ENCODE measurements at regions not wholly inside any gene's neighbourhood (a gene's known extent, or its start where the extent isn't known, plus 50 kb on each side); places are given as distances from the start of the nearest gene placed in this dataset.

DNA sequence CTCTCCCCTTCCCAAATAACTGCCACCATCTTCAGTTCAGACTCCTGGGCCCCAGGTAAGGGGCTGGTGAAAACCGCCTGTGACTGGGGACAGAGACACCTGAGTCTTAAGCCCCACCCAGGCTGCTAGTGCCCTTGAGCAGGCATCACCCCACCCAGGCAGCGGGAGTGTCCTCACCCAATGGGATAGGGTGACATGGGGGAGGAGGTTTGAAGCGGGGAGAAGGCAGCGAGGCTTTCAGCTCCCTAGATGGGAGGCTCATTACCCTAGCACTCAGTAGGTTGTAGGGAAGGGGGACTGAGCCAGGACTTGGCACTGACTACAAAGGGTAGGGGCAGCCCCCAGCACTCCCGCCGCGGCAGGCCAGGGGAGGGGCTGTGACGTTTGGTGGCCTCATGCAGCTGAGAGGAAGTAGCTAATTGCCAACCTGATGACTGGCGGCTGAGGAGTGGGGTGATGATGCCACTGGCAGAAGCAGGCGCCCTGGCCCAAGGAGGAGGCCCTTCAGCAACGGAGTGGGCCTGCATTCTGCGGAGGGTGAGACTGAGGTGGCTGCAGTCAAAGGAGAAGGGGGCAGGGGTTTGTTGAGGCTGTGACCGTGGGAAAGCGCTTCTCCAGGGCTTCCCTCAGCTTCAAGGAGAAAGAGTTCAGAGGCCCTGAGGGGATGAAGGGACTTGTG is 126.9 kb downstream of the MRPL14 start:
- TF ChIP-seq, protein P1, sequence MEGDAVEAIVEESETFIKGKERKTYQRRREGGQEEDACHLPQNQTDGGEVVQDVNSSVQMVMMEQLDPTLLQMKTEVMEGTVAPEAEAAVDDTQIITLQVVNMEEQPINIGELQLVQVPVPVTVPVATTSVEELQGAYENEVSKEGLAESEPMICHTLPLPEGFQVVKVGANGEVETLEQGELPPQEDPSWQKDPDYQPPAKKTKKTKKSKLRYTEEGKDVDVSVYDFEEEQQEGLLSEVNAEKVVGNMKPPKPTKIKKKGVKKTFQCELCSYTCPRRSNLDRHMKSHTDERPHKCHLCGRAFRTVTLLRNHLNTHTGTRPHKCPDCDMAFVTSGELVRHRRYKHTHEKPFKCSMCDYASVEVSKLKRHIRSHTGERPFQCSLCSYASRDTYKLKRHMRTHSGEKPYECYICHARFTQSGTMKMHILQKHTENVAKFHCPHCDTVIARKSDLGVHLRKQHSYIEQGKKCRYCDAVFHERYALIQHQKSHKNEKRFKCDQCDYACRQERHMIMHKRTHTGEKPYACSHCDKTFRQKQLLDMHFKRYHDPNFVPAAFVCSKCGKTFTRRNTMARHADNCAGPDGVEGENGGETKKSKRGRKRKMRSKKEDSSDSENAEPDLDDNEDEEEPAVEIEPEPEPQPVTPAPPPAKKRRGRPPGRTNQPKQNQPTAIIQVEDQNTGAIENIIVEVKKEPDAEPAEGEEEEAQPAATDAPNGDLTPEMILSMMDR (conservative IDR thresholded peaks at IDR 0.05 in 1 of 2, IDR thresholded peaks at IDR 0.05 in 1 of 2; ENCODE audit: extremely low read depth in 1 of 2, insufficient read depth in 1 of 2, low read depth in 1 of 2, low read length in 2 of 2) = no peak
- no peak for TF ChIP-seq EZH2 (IDR thresholded peaks at IDR 0.05; ENCODE audit: borderline replicate concordance, low read length)
